ENCODE measurements at regions not wholly inside any gene's neighbourhood (a gene's known extent, or its start where the extent isn't known, plus 50 kb on each side); places are given as distances from the start of the nearest gene placed in this dataset.

GRCh38 chr12:18849080-18849479 lies 111.2 kb downstream of the CAPZA3 start (continued):
- no peak for TF ChIP-seq CHD7 (IDR thresholded peaks at IDR 0.05; ENCODE audit: insufficient replicate concordance, low read length)

Measured in H1 (cell line).